HG03460 (cell line): ENCODE measurements at regions not wholly inside any gene's neighbourhood (a gene's known extent, or its start where the extent isn't known, plus 50 kb on each side); places are given as distances from the start of the nearest gene placed in this dataset.
A peak's percentile ranks its signal among the peaks of the same experiment; 100 is the strongest.

ENCODE experiments used
- ATAC-seq: cut with Tn5 transposase; IDR thresholded peaks from one replicate; pipeline ENCODE4 v1.9.1; 2021; ENCODE audit not compliant: unreplicated experiment

- no peak for ATAC-seq
Observed at GRCh38 chr6:51513891-51514747, 573.3 kb downstream of the PKHD1 start.

DNA sequence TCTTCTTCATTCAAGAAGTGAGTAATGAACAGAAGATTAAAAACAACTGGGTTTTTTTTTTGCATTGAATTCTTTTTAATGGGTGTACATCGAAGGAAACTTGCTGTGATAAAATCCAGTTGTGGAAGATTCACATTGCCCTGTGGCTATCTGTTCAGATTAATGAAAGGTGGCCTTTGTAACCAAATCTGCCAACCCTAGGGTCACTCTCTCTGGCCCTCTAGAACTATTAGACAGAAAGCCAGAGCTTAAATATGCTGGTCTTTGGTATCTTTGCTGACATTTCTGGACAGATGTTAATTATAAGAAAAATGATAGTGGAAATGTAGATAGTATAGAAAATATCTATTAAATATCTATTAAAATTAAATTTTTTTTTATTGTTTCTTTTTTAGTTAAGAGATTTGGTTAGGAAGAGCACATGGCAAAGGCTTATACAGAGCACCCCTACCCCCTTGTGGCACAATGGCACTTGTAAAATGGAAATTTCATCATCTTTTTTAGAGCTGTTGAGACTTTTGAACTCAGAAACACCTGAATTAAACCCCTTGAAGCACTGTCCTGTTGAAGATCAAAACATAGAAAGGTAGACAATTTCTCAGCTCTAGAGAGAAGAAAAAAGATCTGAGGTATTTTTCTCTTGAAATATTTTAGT lies 572.5 kb downstream of the PKHD1 start:
- no peak for ATAC-seq

GRCh38 chr6:51526049-51526448 lies 561.4 kb downstream of the PKHD1 start:
- no peak for ATAC-seq

GRCh38 chr6:51526922-51527321 lies 560.5 kb downstream of the PKHD1 start:
- ATAC-seq = no peak

GRCh38 chr6:51528556-51528955 lies 558.9 kb downstream of the PKHD1 start:
- no peak for ATAC-seq

- ATAC-seq = no peak
Observed at GRCh38 chr6:51529240-51529639, 558.2 kb downstream of the PKHD1 start.

DNA sequence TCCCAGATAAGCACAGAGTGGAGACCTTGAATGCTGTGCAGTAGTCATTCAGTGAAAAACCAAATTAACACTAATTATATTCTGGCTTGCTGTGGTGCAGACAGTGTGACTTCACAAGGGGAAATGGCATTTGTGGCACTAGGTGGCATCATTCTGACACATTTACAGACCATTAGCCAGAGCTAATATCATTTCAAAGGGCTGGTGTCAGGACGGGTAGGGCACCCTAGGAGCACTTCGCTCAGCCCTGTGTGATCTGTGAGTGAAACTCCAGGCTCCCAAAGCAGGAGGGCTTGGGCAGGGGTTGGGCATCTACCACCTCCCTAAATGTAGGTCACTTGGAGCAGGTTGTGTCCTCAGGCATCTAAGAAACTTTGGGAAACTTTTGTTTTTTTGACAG lies 555.8 kb downstream of the PKHD1 start:
- no peak for ATAC-seq

DNA sequence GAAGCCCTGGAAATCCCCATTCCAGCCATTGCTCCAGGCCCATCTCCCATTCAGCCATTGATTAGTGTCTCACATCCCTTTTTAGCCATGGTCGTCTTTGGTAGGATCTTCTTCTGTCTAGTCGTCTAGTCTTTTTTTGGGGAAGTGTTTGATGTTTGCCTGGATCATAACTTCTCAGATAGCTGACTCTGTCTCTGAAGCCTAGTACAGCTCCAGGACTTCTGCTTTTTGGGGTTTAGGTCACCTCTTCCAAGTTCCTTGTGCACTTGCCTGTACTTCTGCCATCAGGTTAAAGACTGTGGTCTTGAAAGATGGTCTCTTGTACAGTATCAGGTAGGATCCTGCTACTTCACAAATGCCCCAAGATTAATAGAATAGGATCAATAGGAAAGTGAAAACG lies 553.5 kb downstream of the PKHD1 start:
- no peak for ATAC-seq

DNA sequence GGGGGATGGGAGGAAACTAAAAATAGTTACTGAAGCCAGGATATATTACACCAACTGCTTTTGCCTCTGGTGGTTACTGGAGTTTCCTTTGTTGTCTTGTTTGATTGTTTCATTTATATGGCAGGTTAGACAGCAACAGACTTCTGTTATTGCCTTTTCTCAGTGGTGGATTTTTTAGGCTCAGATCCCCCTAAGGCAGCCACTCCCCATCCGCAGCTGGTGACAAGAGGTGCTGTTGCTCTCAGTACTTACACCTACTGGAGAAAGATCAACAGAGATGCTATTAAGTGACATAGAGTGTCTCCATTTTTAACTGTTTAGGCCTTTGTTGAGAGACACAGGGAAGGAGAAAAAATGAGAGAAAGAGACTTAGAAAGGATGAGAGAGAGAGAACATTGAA lies 552.1 kb downstream of the PKHD1 start:
- ATAC-seq = no peak

- no peak for ATAC-seq
Observed at GRCh38 chr6:51536728-51537127, 550.7 kb downstream of the PKHD1 start.

DNA sequence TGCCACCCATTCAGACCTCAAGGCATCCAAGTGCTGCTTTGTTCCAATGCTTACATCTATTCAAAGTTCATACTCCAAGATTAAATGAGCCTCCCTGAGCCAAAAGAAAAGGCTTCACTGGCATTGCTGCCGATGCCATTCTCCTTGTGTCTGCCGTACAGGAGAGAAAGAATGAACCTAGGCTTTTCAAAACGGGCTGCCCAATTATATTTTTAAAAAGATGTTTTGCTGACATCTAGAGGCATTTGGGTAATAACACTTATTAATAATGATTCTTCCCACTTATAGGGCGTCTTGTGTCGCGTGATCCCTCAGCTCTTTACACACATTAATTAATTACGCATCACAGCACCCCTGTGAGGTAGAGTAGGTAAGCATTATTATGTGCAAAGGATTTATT lies 545.6 kb downstream of the PKHD1 start:
- ATAC-seq = no peak

GRCh38 chr6:51542475-51542874 lies 544.9 kb downstream of the PKHD1 start:
- ATAC-seq = no peak

DNA sequence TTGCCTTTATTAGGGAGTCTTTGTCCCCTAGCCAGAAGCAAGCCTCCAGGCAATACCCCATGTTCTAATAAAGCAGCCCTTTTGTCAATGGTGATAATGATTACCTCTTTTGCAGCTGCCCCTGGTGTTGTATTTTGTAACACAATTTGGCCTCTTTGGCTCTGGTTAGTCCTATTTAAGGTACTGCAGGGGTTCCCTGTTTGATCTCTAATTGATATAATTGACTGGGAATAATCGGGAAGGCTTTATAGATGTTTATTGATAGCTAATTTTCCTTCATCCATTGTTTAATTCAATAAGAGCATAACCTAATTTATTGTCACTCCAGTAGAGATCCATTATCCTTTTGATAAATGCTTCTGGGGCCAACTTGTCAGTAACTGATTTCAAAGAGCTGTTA lies 537.2 kb downstream of the PKHD1 start:
- no peak for ATAC-seq

DNA sequence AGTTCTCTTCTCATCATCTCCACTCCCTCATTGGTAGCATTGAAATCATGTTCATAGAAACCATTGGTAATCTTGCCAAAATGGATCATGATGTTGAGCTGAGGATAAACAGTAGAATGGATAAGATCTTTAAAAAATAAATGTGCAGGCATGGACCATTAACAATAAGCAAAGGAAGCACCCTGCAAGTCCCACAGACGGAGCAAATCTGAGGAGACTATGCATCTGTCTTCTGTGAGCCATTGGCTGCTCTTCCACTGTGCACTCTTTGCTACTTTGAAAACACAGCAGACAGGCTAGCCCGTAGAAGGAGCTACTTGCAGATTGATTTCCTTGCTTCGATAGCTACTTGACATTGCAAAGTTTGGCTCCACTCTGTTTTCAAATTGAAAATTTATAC lies 535.0 kb downstream of the PKHD1 start:
- no peak for ATAC-seq

- no peak for ATAC-seq
Observed at GRCh38 chr6:51553246-51554015, 534.0 kb downstream of the PKHD1 start.

DNA sequence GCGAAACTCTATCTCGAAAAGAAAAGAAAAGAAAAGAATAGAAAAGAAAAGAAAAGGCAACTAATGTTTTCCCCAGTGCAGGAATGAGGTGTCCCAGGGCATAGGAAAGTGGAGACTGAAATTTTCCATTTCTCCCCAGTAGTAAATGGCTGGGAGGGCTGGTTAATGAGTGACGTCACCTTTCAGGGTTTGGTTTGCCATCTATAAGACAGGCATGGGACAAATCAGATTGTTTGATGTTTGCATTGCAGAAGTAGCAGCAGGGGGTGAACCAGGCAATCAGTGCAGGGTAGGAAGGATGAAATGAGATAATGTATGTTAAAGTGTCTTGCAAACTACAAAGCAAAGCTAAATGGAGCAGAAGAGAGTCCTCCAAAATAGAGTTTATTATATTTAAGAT lies 533.4 kb downstream of the PKHD1 start:
- ATAC-seq = no peak

- no peak for ATAC-seq
Observed at GRCh38 chr6:51559059-51559458, 528.4 kb downstream of the PKHD1 start.

- ATAC-seq = peak; percentile 87
Observed at GRCh38 chr6:51562198-51562597, 525.2 kb downstream of the PKHD1 start.
